ENCODE measurements at regions not wholly inside any gene's neighbourhood (a gene's known extent, or its start where the extent isn't known, plus 50 kb on each side); places are given as distances from the start of the nearest gene placed in this dataset.

DNA sequence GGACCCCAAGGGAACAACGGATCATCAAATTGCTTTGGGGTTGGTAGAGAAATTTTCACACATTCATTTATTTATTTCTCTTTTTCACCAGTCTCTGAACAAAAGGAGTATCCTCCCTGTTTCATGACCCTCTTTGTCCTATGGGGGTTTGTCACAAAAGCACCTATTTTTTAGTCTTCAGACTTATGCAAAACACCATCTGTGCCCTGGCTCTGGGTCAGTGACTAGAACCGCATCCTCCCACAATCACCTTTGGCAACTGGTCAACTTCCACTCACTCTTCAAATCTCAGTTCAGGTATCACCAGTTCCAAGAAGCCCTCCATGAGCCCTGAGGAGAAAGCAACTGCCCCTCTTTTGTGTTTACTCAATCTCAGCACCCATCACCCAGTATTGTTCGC, 395.7 kb downstream of the CDK5RAP2 start:
- TF ChIP-seq, protein P1, sequence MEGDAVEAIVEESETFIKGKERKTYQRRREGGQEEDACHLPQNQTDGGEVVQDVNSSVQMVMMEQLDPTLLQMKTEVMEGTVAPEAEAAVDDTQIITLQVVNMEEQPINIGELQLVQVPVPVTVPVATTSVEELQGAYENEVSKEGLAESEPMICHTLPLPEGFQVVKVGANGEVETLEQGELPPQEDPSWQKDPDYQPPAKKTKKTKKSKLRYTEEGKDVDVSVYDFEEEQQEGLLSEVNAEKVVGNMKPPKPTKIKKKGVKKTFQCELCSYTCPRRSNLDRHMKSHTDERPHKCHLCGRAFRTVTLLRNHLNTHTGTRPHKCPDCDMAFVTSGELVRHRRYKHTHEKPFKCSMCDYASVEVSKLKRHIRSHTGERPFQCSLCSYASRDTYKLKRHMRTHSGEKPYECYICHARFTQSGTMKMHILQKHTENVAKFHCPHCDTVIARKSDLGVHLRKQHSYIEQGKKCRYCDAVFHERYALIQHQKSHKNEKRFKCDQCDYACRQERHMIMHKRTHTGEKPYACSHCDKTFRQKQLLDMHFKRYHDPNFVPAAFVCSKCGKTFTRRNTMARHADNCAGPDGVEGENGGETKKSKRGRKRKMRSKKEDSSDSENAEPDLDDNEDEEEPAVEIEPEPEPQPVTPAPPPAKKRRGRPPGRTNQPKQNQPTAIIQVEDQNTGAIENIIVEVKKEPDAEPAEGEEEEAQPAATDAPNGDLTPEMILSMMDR (IDR thresholded peaks at IDR 0.05) = no peak
- no peak for TF ChIP-seq POLR2A (IDR thresholded peaks at IDR 0.05)
